ENCODE measurements at regions not wholly inside any gene's neighbourhood (a gene's known extent, or its start where the extent isn't known, plus 50 kb on each side); places are given as distances from the start of the nearest gene placed in this dataset.

- TF ChIP-seq POLR2A (IDR thresholded peaks at IDR 0.05) = no peak
- TF ChIP-seq, protein P1, sequence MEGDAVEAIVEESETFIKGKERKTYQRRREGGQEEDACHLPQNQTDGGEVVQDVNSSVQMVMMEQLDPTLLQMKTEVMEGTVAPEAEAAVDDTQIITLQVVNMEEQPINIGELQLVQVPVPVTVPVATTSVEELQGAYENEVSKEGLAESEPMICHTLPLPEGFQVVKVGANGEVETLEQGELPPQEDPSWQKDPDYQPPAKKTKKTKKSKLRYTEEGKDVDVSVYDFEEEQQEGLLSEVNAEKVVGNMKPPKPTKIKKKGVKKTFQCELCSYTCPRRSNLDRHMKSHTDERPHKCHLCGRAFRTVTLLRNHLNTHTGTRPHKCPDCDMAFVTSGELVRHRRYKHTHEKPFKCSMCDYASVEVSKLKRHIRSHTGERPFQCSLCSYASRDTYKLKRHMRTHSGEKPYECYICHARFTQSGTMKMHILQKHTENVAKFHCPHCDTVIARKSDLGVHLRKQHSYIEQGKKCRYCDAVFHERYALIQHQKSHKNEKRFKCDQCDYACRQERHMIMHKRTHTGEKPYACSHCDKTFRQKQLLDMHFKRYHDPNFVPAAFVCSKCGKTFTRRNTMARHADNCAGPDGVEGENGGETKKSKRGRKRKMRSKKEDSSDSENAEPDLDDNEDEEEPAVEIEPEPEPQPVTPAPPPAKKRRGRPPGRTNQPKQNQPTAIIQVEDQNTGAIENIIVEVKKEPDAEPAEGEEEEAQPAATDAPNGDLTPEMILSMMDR (IDR thresholded peaks at IDR 0.05) = no peak
Measured at GRCh38 chr4:8738471-8738931, 133.1 kb downstream of the HMX1 start.
